NCI-H2029 treated with DMSO at 0.1 percent for 48 hours (cell line): ENCODE measurements at regions not wholly inside any gene's neighbourhood (a gene's known extent, or its start where the extent isn't known, plus 50 kb on each side); places are given as distances from the start of the nearest gene placed in this dataset.

Experiments
- DNase-seq: peaks from one replicate; lab custom pipeline; 2025; lab: John Stamatoyannopoulos, UW

GRCh38 chr6:98142839-98143238 lies 691.5 kb upstream of the POU3F2 start:
- DNase-seq, result no peak

DNA sequence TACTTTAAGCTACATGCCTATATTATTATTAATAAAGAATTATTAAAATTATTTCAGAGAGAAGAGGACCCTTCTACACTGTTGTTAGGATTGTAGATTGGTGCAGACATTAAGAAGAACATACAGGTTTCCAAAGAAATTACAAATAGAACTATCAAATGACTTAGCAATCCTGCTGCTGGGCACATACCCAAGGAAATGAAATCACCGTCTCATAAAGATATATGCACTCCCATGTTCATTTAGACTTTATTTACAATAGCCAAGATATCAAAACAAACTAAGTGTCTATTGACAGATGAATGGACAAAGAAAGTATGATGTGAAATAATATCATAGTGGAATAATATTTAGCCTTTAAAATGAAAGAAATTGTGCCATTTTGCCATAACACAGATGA lies 687.7 kb upstream of the POU3F2 start:
- no peak for DNase-seq

GRCh38 chr6:98156580-98156979 lies 677.8 kb upstream of the POU3F2 start:
- DNase-seq, result no peak

- no peak for DNase-seq
These were observed 654.8 kb upstream of the POU3F2 start for GRCh38 chr6:98179606-98180005.

- no peak for DNase-seq
These were observed 634.3 kb upstream of the POU3F2 start for GRCh38 chr6:98200084-98200483.

DNA sequence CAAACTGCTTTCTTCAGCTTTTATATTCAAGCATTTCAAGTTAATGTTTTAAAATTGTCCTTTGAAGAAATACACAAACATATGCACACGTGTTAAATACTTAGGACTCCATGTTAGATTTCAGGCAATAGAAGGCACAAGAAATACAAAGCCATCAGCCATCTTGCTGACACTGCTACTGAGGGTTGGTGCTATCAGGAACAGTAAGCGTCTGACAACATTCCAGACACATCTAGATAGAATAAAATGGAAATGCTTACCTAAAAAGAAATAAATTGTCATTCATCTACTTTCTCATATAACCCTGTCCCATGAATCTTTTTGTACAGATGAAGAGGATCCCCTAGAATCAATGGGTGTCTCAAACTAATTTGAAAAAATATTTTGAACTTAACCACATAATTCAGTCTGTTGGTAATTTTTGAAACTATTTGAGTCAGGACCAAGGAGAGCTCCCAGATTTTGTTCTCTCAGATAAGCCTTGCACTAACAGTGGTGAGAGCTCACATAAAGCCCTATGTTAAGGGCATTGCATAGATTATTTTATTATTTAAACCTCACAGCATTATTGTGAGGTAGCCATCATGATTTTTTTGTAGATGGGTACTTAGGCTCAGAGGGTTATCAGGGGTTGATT lies 631.1 kb upstream of the POU3F2 start:
- no peak for DNase-seq

DNA sequence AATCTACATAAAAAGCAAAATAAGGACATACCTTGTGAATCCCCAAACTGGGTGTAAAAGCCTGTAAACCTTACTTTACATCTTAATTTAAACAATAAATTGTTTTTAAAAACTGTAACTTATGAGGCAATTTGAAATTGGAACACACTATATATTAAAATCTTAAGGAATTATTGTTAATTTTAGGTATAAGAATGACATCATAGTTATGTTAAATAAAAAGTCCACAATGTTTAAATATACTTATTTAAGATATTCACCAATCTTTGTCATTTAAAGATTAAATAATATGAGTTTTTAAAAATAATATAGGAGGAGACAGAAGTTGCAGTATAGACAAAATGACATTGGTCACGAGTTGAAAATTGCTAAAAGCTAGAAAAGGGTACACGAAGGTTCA lies 621.9 kb upstream of the POU3F2 start:
- DNase-seq, result no peak

DNA sequence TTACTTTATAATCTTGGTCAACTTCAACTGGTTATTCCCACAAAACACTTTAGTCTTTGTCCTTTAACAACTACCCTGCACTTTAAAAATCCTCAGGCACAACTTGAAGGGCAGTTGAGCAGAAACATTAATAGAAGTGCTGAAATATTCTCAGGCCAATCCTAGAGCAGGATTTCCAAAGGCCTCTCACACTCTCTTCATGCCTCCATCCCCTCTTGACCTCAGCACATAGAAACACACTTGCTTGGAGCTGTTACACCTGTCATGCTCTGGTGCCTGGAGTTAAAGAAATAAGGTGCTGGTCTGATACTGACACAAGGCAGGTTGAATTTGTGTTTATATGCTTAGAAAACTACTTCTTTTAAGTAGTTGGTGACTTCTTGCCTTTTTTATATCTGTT lies 618.8 kb upstream of the POU3F2 start:
- DNase-seq, result no peak

DNA sequence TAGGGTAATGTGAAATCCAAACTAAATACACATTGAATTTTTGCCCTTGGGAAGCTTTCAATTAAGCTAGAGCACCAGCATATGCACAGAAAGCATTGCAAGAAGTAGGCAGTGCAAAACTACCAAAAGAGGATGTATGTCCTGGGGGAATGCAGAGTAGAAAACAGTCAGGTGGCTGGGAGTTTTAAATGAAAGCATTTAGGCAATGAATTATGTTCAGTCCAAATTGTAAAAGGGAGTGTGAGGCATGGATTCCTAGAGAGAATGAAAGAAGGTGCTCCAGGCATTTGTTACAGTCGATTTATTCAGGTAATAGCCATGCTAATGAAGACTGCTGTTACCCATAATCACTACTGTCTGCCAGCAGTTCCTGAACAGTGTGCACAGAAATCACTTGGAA lies 604.1 kb upstream of the POU3F2 start:
- DNase-seq, result no peak

DNA sequence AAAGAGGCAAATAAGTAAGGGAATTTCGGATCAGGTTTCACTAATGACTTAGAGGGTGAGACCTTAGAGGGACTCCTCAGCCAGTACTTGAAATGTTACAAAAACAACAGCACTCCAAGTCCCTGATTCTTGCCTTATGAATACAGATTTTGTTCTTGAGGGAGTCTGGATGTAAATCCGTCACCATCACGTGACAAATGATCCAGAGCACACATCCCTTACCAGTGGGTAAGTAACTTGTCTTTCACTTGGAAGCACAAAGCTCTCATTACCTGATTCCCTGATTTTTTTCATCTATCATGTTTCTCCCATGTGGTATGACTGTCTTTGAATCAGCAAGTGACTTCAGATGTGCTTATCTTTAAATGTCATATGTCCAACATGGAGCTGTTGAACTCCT lies 595.3 kb upstream of the POU3F2 start:
- no peak for DNase-seq

DNA sequence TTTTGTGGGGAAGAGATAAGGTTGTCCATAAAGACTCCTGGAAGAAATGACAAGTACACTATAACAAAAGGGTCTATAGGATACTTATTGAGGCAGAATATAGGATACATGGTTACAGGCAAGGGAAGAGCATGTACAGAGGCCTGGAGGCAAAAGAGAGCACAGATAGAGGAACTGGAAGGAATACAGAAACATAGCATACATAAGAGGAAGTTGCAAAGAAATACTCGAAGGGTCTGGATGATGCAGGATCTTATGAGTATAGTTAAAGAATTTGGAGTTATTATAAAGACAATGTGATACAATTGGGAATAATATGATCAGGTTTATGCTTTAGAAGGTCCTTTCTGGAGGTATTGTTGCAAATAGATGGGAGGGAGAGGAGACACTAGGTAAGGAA lies 592.7 kb upstream of the POU3F2 start:
- no peak for DNase-seq

DNA sequence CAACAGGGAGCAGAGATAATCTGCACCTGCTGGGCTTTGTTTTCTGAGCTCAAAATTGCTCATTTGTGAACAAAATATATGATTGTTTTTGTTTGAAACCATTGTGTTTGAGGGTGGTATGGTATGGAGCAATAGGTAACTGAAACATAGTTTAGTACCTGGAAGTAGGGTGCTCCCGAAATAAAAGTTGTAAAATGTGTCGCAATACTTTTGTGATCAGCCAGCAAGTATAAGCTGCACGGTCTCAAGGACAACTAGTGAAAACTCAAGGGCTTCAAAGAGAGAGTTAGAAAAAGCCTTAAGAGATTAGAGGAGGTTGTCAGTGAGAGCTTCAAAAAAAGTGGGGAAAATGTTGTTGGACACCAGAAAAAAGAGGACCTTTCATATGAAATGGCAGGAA lies 579.8 kb upstream of the POU3F2 start:
- DNase-seq, result no peak

DNA sequence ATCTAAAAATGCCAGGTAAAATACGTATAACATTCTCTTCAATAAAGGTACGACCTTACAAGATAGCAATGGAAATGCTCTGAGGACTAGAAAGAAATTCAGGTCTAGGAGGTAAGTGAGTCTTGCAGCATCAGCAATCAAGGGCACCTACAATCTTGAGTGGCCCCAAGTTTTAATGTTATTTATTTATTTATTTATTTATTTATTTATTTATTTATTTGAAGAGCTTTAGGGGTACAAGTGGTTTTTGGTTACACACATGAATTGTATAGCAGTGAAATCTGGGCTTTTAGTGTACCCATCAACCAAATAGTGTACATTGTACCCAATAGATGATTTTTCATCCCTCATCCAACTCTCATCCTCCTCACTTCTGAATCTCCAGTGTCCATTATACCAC lies 574.0 kb upstream of the POU3F2 start:
- no peak for DNase-seq

- no peak for DNase-seq
These were observed 562.3 kb upstream of the POU3F2 start for GRCh38 chr6:98272060-98272459.

GRCh38 chr6:98274691-98275090 lies 559.7 kb upstream of the POU3F2 start:
- no peak for DNase-seq

DNA sequence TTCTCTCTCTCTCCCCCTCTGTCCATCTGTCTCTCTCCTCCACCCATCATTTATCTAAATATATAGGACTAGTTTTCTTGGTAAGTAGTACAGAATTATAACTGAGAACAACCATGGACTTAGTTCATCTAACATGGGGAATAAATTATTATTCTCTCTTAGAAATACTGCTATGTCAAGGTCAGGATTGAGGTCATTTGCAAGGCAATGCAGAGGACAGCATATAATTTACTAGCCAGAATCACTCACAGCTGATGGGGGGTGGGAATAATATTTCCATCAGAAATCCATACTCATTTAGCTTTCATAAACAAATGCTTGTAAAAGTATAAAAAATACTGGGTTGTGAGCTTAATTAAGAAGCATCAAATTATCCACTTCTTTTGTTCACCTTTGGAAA lies 553.9 kb upstream of the POU3F2 start:
- no peak for DNase-seq

DNA sequence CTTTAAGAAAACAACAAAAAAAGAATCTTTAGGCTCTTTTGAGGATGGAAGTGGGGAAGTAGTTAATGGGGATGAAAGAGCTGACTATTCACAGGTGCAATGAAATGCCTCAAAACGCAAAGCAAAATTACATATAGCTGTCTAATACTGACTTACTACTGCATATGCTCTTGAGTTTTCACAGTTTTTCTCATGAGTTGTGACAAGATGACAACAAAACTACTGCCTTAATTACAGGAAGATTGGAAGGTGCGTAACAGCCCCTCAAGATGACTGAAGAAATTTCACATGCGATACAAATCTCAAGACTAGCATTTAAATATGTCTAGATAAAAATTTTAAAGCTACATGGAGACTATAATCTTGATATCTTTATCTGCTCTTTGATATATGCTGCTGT lies 547.8 kb upstream of the POU3F2 start:
- no peak for DNase-seq

DNA sequence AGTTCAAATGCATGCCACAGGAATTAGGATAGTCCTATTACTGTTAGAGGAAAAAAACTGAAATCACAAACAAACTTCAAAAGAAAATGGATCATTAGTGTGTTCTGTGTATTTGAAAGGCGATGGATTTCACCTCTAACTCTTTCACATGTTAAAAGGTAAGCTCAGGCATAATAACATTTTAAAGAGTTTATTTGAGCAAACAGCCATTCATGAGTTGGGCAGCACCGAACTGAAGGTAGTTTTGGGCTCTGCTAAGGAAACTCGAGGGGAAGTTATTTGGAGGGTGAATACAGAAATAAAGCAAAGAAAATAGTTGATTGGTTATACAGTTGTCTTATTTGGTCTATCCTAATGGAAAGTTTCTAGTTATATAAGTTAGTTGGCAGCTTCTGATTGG lies 546.5 kb upstream of the POU3F2 start:
- DNase-seq, result no peak

GRCh38 chr6:98292810-98293209 lies 541.6 kb upstream of the POU3F2 start:
- DNase-seq, result no peak

GRCh38 chr6:98295515-98296175 lies 538.7 kb upstream of the POU3F2 start:
- DNase-seq, result no peak

GRCh38 chr6:98308564-98308963 lies 525.8 kb upstream of the POU3F2 start:
- no peak for DNase-seq

GRCh38 chr6:98310443-98310842 lies 523.9 kb upstream of the POU3F2 start:
- no peak for DNase-seq

DNA sequence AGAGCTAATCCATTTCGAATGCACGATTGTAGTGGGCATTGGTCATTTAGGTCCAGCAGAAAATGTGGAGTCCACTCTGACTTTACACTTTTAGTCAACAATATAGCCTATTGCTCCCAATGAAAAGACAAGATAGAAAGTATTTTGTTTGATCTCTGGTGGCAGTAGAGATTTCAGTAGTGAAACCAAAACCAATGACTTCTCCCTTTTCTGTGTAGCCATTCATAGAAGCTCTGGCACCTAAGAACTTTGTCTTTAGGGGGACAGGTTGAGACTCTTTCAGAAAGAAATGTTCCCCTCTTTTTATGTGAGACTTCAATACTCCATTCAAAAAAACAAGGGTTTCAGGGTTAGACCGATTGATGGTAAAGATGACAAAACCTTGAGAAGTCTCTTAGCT lies 510.8 kb upstream of the POU3F2 start:
- no peak for DNase-seq

- DNase-seq, result no peak
These were observed 509.9 kb upstream of the POU3F2 start for GRCh38 chr6:98324446-98324845.
